HG02571 (cell line): ENCODE measurements at regions not wholly inside any gene's neighbourhood (a gene's known extent, or its start where the extent isn't known, plus 50 kb on each side); places are given as distances from the start of the nearest gene placed in this dataset.
A peak's percentile ranks its signal among the peaks of the same experiment; 100 is the strongest.

Experiments
- ATAC-seq: cut with Tn5 transposase; IDR thresholded peaks from one replicate; pipeline ENCODE4 v1.9.1; 2021; ENCODE audit warnings: mild to moderate bottlenecking, moderate library complexity; ENCODE audit not compliant: unreplicated experiment

GRCh38 chr7:47191316-47191715 lies 390.6 kb downstream of the TNS3 start:
- ATAC-seq: no peak

- ATAC-seq: no peak
Observed at GRCh38 chr7:47190462-47190861, 391.4 kb downstream of the TNS3 start.

- ATAC-seq: no peak
Observed at GRCh38 chr7:47188653-47189315, 393.1 kb downstream of the TNS3 start.

- no peak for ATAC-seq
Observed at GRCh38 chr7:47188136-47188535, 393.8 kb downstream of the TNS3 start.

GRCh38 chr7:47186316-47186715 lies 395.6 kb downstream of the TNS3 start:
- peak; percentile 86 for ATAC-seq

- ATAC-seq: no peak
Observed at GRCh38 chr7:47185839-47186238, 396.1 kb downstream of the TNS3 start.

GRCh38 chr7:47185170-47185569 lies 396.7 kb downstream of the TNS3 start:
- no peak for ATAC-seq

- no peak for ATAC-seq
Observed at GRCh38 chr7:47183862-47184590, 397.9 kb downstream of the TNS3 start.

- ATAC-seq: no peak
Observed at GRCh38 chr7:47181746-47182361, 400.1 kb downstream of the TNS3 start.

- no peak for ATAC-seq
Observed at GRCh38 chr7:47180516-47180826, 401.4 kb downstream of the TNS3 start.

GRCh38 chr7:47179812-47180515 lies 401.9 kb downstream of the TNS3 start:
- no peak for ATAC-seq

- peak; percentile 69 for ATAC-seq
Observed at GRCh38 chr7:47172602-47173539, 409.0 kb downstream of the TNS3 start.

GRCh38 chr7:47170516-47170915 lies 411.4 kb downstream of the TNS3 start:
- no peak for ATAC-seq

- no peak for ATAC-seq
Observed at GRCh38 chr7:47154791-47155190, 427.1 kb downstream of the TNS3 start.

GRCh38 chr7:47153576-47153975 lies 428.3 kb downstream of the TNS3 start:
- no peak for ATAC-seq

GRCh38 chr7:47153058-47153457 lies 428.9 kb downstream of the TNS3 start:
- ATAC-seq: no peak

GRCh38 chr7:47152307-47152706 lies 429.6 kb downstream of the TNS3 start:
- no peak for ATAC-seq

GRCh38 chr7:47150497-47151260 lies 431.2 kb downstream of the TNS3 start:
- no peak for ATAC-seq

GRCh38 chr7:47149971-47150370 lies 431.9 kb downstream of the TNS3 start:
- ATAC-seq: no peak
